Activated CD8-positive, alpha-beta memory T cell treated with anti-CD3 and anti-CD28 coated beads, Interleukin-2, amount 10 ng/mL, durations not matched to agents 7 days and 5 days (primary cell): ENCODE measurements at regions not wholly inside any gene's neighbourhood (a gene's known extent, or its start where the extent isn't known, plus 50 kb on each side); places are given as distances from the start of the nearest gene placed in this dataset.
A peak's percentile ranks its signal among the peaks of the same experiment; 100 is the strongest.
"Not testable (repeated sequence)": the region's sequence is repeated elsewhere in the genome, so short reads cannot be mapped to it uniquely, and the experiment has no call there.

ENCODE experiments used
- ATAC-seq: fragments of 150-1000 bp; cut with Tn5 transposase; one replicate; pipeline ENCODE4 v1.10.0; 2021; ENCODE audit warnings: moderate library complexity
- CTCF ChIA-PET: fragments of 350-600 bp; sonication (Branson Sonifier 250); formaldehyde crosslinking; loops from one replicate; lab custom pipeline; 2021; ENCODE audit warnings: antibody characterized with exemption; lab: Charles Lee
- DNase-seq: peaks from one replicate; pipeline ENCODE4 v3.0.0-alpha.2; 2020
- H3K27ac Mint-ChIP-seq: one replicate; pipeline ENCODE4 v1.8.0; 2021; ENCODE audit warnings: mild to moderate bottlenecking, mixed read lengths
- H3K27me3 Mint-ChIP-seq: one replicate; pipeline ENCODE4 v1.8.0; 2021; ENCODE audit warnings: mixed read lengths
- H3K36me3 Mint-ChIP-seq: one replicate; pipeline ENCODE4 v1.8.0; 2021; ENCODE audit warnings: mild to moderate bottlenecking, mixed read lengths
- H3K4me1 Mint-ChIP-seq: one replicate; pipeline ENCODE4 v1.8.0; 2021; ENCODE audit warnings: mixed read lengths
- H3K4me3 Mint-ChIP-seq: one replicate; pipeline ENCODE4 v1.8.0; 2021; ENCODE audit warnings: mild to moderate bottlenecking, moderate library complexity, mixed read lengths
- H3K9me3 Mint-ChIP-seq: one replicate; pipeline ENCODE4 v1.8.0; 2022; ENCODE audit warnings: low read depth, mixed read lengths

DNA sequence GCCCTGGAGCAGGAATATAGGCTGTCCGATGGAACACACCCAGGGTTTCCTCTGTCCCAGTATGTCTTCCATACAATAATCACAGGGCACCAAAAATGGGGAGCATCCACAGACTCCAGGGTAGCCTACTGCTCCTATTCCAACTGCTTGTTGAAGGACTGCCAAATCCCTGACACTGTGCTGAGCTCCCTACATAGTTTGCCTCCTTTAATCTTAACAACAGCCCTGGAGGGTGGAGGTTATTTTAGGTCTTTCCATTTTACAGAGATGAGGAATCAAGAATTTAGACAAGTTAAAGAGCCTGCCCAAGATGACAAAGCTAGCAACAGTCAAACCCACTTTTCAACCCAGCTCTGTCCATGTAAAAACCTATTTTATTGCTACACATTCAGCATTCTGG lies 790.4 kb downstream of the DIAPH3 start:
- CTCF ChIA-PET: interaction anchor here (1.3 kb wide), 1 partner anchor 18 kb away, joined by 5 read pairs; no protein-coding TSS in a partner anchor
- Mint-ChIP-seq H3K4me3 (no peak overlapping the region), H3K27ac (no peak overlapping the region), H3K9me3 (peaks cover 1% of the 10 kb centered on the region), H3K4me1 (no peaks in the 10 kb centered on the region), H3K36me3 (no peaks in the 10 kb centered on the region), H3K27me3 (peaks cover 3% of the 10 kb centered on the region)
- DNase-seq: no peak
- no peak for ATAC-seq

DNA sequence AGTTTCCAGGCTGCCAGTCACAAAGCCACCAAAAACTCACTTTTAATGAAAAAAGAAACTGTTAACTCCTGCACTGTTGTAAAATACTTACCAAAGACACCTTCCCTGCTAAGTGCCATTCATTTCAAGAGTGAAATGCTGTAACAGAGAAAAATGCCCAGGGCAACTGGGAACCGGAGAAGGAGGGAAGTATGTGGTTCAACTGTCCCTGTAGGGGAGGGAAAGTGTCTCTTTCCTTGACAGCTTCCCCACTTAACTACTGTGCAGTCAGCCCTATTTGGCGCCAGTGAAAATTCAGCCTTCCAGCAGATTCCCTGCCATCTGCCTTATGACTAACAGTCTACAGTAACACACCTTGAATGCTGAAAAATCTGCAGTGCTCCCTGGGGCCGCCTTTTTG lies 789.0 kb downstream of the DIAPH3 start:
- H3K9me3 Mint-ChIP-seq: peaks cover 2% of the 10 kb centered on the region
- peaks cover 3% of the 10 kb centered on the region for H3K27me3 Mint-ChIP-seq
- H3K36me3 Mint-ChIP-seq: no peaks in the 10 kb centered on the region
- H3K27ac Mint-ChIP-seq: no peak overlapping the region
- CTCF ChIA-PET: no interaction called here
- H3K4me1 Mint-ChIP-seq: no peaks in the 10 kb centered on the region
- H3K4me3 Mint-ChIP-seq: no peak overlapping the region
- no peak for DNase-seq
- no peak for ATAC-seq

DNA sequence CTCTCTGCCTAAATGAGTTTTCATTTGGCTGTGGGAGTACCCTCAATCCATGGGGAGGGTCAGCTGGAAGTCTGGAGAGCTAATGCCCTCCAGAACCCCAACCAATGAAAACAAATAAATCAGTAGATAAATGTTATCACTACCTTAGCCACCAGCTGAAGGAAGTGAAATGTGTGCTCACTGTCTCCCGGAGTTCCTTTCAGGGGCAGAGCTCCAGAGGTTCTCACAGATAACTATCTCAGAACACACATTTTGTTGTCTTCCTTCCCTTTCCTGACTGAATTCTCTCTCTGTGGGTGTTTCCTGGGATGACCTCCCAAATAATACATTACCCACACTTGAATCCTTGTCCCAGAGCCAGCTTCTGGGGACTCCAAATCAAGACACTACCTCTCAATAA lies 779.6 kb downstream of the DIAPH3 start:
- CTCF ChIA-PET: no interaction called here
- Mint-ChIP-seq H3K27ac (no peak overlapping the region), H3K27me3 (peaks cover 10% of the 10 kb centered on the region), H3K4me1 (no peaks in the 10 kb centered on the region), H3K4me3 (no peak overlapping the region), H3K36me3 (no peaks in the 10 kb centered on the region), H3K9me3 (no peaks in the 10 kb centered on the region)
- no peak for DNase-seq
- ATAC-seq: no peak

DNA sequence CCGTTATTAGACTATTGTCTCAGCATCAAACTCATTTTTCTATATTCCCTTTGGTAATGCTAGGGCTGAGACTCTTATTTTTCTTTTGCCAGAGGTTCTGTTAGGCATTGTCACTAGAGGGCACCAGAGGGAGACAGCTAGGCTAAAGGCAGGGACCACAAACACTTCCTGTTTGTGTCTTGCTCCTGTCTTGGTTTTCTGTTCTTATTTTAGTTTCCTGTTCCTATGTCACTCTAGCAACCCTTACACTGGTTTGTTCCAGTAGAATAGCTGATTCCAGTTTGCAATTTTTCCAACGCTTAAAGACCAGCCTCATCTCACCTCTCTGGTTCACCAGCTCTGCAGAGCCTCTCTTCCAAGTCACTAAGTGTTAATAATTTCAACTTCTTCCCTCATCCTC lies 772.0 kb downstream of the DIAPH3 start:
- Mint-ChIP-seq H3K9me3 (no peaks in the 10 kb centered on the region), H3K4me1 (no peaks in the 10 kb centered on the region), H3K27me3 (peaks cover 11% of the 10 kb centered on the region), H3K36me3 (no peaks in the 10 kb centered on the region), H3K27ac (no peak overlapping the region), H3K4me3 (no peak overlapping the region)
- CTCF ChIA-PET: interaction anchor here (0.7 to 3.0 kb wide), 12 partner anchors 8 to 1040 kb away, joined by 3 to 17 read pairs (median 4); no protein-coding TSS in a partner anchor
- ATAC-seq (peak; percentile 95), DNase-seq (peak; percentile 79)

DNA sequence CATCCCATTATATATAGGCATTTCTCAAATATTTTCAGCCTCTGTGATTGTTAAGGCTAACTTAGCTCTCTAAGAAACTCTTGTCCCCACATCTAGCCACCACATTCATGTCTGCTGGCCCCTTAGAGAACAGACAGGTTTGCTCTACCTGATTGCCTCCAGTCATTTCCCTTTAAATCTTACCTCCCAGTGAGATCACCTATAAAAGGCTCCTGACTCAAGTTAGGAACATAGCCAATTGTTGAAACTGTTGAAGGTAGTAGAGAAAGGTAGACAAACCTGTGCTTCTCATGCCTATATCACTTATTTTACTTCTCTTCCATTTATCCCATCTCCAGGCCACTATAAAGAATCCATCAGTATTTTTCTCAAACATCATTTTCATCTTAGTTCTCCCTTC lies 771.4 kb downstream of the DIAPH3 start:
- DNase-seq (no peak), ATAC-seq (no peak)
- Mint-ChIP-seq H3K4me1 (no peaks in the 10 kb centered on the region), H3K4me3 (no peak overlapping the region), H3K27me3 (peaks cover 10% of the 10 kb centered on the region), H3K27ac (no peak overlapping the region), H3K9me3 (no peaks in the 10 kb centered on the region), H3K36me3 (no peaks in the 10 kb centered on the region)
- CTCF ChIA-PET: interaction anchor here (0.6 to 3.0 kb wide), 15 partner anchors 9 to 1039 kb away, joined by 3 to 17 read pairs (median 3); no protein-coding TSS in a partner anchor

DNA sequence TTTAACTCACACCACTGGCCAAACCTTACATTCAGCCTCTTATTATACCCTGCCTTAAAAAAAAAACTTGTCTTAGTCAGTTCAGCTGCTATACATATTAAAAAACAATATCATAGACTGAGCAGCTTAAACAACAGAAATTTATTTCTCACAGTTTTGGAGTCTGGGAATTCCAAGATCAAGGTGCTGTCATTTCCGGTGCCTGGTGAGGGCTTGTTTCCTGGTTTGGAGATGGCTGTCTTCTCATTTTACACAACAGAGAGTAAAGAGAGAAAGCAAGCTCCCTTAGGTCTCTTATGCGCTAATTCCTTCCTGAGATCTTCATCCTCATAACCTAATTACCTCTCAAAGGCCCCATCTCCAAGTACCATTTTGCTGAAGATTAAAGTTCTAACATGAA lies 769.2 kb downstream of the DIAPH3 start:
- DNase-seq (no peak), ATAC-seq (no peak)
- Mint-ChIP-seq H3K36me3 (no peaks in the 10 kb centered on the region), H3K4me1 (no peaks in the 10 kb centered on the region), H3K4me3 (no peak overlapping the region), H3K9me3 (no peaks in the 10 kb centered on the region), H3K27me3 (peaks cover 5% of the 10 kb centered on the region), H3K27ac (no peak overlapping the region)
- CTCF ChIA-PET: no interaction called here

DNA sequence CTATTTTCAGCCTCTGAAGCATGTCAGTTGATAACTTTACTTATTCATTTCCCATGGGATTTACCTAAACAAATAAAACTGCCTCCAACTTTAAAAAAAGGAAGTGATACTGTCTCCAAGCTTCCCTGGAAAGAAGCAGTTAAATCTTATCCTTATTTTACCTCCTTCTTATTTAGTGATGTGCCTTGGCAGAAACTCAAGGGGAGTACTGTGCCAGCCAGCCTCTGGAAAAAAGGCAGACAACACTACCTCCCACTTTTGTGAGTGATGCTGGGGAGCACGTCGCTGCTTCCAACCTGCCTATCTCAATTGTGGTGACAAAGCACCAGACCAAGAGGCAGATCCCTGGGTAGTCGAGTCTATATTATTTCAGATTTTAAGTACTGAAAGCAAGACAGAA lies 765.6 kb downstream of the DIAPH3 start:
- Mint-ChIP-seq H3K27me3 (peaks cover 5% of the 10 kb centered on the region), H3K4me3 (no peak overlapping the region), H3K9me3 (peaks cover 3% of the 10 kb centered on the region), H3K4me1 (no peaks in the 10 kb centered on the region), H3K36me3 (no peaks in the 10 kb centered on the region), H3K27ac (no peak overlapping the region)
- CTCF ChIA-PET: no interaction called here
- no peak for DNase-seq
- no peak for ATAC-seq

DNA sequence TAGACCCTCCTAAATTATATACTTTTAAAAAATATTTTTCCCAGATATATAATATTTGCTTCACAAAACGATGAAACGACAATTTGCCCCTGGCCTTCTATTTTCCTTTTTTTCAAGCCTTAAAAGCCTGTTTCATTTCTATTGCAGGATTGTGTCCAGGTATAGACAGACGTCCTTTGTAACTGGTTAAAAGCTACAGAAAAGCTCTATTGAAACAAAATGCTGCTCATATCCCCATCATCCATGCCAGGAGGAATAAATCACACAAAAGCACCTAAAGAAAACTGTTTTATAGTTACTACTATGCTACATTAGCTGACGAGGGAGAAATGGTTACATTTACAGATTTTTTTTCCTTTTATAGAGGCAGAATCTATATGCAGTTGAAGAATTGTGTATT lies 765.1 kb downstream of the DIAPH3 start:
- no peak for ATAC-seq
- Mint-ChIP-seq H3K27me3 (peaks cover 5% of the 10 kb centered on the region), H3K4me1 (no peaks in the 10 kb centered on the region), H3K27ac (no peak overlapping the region), H3K4me3 (no peak overlapping the region), H3K9me3 (peaks cover 3% of the 10 kb centered on the region), H3K36me3 (no peaks in the 10 kb centered on the region)
- no peak for DNase-seq
- CTCF ChIA-PET: no interaction called here

DNA sequence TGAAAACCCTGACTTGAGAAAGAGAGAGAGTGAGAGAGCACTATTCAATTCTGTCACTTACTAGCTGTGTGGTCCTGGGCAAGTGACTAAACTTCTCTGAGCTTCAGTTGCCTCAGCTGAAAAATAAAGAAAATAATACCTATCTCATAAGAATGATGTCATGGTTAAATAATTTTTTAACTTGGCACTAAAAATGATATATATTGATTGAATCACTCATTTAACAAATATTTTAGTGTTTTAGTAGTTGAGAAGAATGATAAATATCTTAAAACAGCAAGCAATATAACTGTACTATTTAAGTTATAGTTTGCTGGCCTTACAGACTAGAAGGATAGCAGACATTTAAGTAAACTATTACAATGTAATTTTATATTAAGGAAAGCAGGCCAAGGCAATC lies 764.2 kb downstream of the DIAPH3 start:
- Mint-ChIP-seq H3K27ac (no peak overlapping the region), H3K4me1 (no peaks in the 10 kb centered on the region)

DNA sequence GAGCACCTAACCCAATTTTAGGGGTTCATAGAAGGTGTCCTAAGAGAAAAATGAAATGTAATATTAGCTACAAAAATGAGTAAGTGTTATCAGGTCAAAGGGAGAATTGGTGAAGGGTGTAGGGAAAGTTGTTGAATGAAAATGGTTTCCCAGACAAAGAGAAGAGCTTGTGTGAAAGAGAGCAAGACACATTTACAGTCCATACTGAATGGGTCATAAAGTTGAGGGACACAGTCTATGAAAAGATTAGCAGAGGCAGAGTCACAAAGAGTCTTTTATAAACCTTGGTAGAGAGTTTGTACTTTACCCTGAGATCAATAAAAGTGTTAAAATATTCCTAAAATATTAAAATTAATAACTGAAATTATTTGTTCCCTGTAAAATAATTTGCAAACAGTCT lies 759.4 kb downstream of the DIAPH3 start:
- H3K4me3 Mint-ChIP-seq: no peak overlapping the region
- CTCF ChIA-PET: interaction anchor here (1.7 kb wide), 1 partner anchor 13 kb away, joined by 6 read pairs; no protein-coding TSS in a partner anchor
- no peaks in the 10 kb centered on the region for H3K36me3 Mint-ChIP-seq
- DNase-seq (no peak), ATAC-seq (no peak)
- H3K27me3 Mint-ChIP-seq: no peaks in the 10 kb centered on the region
- H3K4me1 Mint-ChIP-seq: no peaks in the 10 kb centered on the region
- H3K27ac Mint-ChIP-seq: no peak overlapping the region
- peaks cover 12% of the 10 kb centered on the region for H3K9me3 Mint-ChIP-seq

More for the DNA sequence above, 764.2 kb downstream of the DIAPH3 start:
- Mint-ChIP-seq H3K27me3 (peaks cover 5% of the 10 kb centered on the region), H3K36me3 (no peaks in the 10 kb centered on the region), H3K4me3 (no peak overlapping the region), H3K9me3 (peaks cover 3% of the 10 kb centered on the region)
- no peak for ATAC-seq
- CTCF ChIA-PET: no interaction called here
- no peak for DNase-seq

DNA sequence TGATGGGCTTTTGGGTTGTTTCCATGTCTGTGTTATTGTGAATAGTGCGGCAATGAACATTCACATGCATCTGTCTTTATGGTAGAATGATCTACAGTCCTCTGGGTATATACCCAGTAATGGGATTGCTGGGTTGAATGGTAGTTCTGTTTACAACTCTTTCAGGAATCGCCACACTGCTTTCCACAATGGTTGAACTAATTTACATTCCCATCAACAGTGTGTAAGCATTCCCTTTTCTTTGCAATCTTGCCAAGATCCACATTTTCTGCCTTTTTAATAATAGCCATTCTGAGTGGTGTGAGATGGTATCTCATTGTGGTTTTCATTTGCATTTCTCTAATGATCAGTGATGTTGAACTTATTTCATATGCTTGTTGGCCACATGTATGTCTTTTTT lies 756.5 kb downstream of the DIAPH3 start:
- H3K4me1 Mint-ChIP-seq, ATAC-seq, H3K36me3 Mint-ChIP-seq, CTCF ChIA-PET, DNase-seq, H3K4me3 Mint-ChIP-seq, H3K27ac Mint-ChIP-seq, H3K27me3 Mint-ChIP-seq: not testable (repeated sequence)
- H3K9me3 Mint-ChIP-seq: peaks cover 14% of the 10 kb centered on the region

DNA sequence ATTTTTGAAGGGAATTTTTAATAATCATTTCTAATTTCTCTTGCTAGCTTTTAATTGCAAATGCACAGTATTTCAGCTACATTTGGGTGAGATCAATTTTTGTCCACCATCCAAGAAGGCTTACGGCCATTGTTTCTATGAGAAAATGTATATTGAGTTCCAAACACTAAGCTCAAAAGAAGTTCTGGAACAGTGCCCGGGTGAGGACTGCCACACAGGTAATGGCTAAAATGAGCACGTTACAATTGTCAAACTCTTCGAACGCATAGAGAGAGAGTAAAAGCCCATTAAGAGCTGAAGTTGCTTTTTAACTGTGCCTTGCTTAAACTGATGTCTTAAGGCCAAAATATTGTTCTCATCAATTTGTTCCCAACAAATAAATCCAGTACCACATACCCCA lies 755.0 kb downstream of the DIAPH3 start:
- H3K36me3 Mint-ChIP-seq: no peaks in the 10 kb centered on the region
- H3K4me1 Mint-ChIP-seq: no peaks in the 10 kb centered on the region
- CTCF ChIA-PET: no interaction called here
- H3K27me3 Mint-ChIP-seq: no peaks in the 10 kb centered on the region
- peaks cover 11% of the 10 kb centered on the region for H3K9me3 Mint-ChIP-seq
- DNase-seq (no peak), ATAC-seq (no peak)
- H3K4me3 Mint-ChIP-seq: no peak overlapping the region
- H3K27ac Mint-ChIP-seq: no peak overlapping the region

DNA sequence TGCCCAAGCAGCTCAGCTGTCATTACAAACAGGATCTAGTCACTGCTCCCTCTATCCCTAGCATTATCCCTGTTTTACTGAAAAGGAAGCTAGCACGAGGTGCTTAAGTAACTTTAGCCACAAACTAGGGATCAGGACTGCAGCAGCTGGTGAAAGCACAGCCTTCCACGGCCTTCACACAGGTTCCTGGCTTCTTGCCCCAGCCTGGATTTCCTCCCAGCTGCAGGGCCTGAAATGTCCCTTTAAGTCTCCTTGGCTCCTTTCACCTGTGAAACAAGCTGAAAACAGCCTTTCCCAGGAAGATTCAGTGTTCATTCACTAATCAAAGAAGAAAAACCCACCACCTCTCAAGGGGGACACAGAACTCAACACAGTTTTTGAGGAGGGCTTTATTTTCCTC lies 754.5 kb downstream of the DIAPH3 start:
- Mint-ChIP-seq H3K4me1 (no peaks in the 10 kb centered on the region), H3K4me3 (no peak overlapping the region), H3K27me3 (no peaks in the 10 kb centered on the region), H3K9me3 (peaks cover 11% of the 10 kb centered on the region), H3K36me3 (no peaks in the 10 kb centered on the region), H3K27ac (no peak overlapping the region)
- CTCF ChIA-PET: no interaction called here
- no peak for ATAC-seq
- DNase-seq: no peak

DNA sequence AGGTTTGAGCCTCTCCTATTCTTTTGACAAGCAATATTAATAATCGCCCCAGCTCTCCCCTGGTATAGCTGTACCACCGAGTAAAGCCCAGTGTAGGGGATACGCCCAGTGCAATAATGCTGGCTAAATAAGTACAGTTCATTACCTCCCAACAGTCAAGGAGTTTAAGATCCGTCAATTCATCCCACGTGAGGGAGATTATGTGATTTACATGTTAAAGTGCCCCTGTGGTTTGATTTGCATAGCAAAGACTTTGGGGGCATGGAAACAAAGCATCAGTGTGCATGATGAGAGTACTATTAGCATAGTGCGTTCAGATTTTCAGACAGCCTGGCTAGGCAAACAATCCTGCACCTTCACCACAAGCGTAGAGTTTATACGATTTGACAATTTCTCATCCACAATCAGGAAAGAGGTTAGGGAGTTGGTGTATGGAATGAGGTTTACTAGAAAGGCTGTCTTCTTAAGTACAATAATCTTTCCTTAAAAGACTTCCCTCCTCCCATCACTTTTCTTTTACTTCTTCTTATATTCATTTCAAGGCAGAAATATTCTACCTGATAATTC lies 754.0 kb downstream of the DIAPH3 start:
- Mint-ChIP-seq H3K4me1 (no peaks in the 10 kb centered on the region), H3K9me3 (peaks cover 11% of the 10 kb centered on the region), H3K27ac (no peak overlapping the region), H3K36me3 (no peaks in the 10 kb centered on the region), H3K27me3 (no peaks in the 10 kb centered on the region), H3K4me3 (no peak overlapping the region)
- ATAC-seq (no peak), DNase-seq (no peak)
- CTCF ChIA-PET: no interaction called here
